ENCODE measurements at regions not wholly inside any gene's neighbourhood (a gene's known extent, or its start where the extent isn't known, plus 50 kb on each side); places are given as distances from the start of the nearest gene placed in this dataset.

DNA sequence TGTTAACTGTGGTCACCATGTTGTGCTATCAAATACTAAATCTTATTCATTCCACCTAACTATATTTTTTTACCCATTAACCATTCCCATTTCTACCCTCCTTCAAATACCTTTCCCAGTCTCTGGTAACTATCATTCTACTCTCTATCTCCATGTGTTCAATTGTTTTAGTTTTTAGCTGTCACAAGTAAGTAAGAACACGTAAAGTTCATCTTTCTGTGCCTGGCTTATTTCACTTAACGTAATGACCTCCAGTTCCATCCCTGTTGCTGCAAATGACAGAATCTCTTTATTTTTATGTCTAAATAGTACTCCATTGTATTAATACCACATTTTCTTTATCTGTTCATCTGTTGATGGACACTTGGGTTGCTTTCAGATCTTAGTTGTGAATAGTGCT is 485.1 kb upstream of the CD180 start:
- TF ChIP-seq GATA2 (IDR thresholded peaks at IDR 0.05; ENCODE audit: low read depth, low read length) (no peak), GATA3 (IDR thresholded peaks at IDR 0.05; ENCODE audit: low read depth, low read length) (no peak)
